HG02870 (cell line): ENCODE measurements at regions not wholly inside any gene's neighbourhood (a gene's known extent, or its start where the extent isn't known, plus 50 kb on each side); places are given as distances from the start of the nearest gene placed in this dataset.

ENCODE experiments used
- ATAC-seq: cut with Tn5 transposase; IDR thresholded peaks from one replicate; pipeline ENCODE4 v1.9.1; 2021; ENCODE audit warnings: mild to moderate bottlenecking, moderate library complexity; ENCODE audit not compliant: unreplicated experiment

GRCh38 chr5:81914696-81915095, 57.1 kb upstream of the ATG10 start:
- ATAC-seq, result no peak

- ATAC-seq, result no peak
Measured at GRCh38 chr5:81912933-81913332, 58.9 kb upstream of the ATG10 start.

- peak; percentile 51 for ATAC-seq
Measured at GRCh38 chr5:81909677-81910076, 62.1 kb upstream of the ATG10 start.

GRCh38 chr5:81908771-81909170, 63.1 kb upstream of the ATG10 start:
- no peak for ATAC-seq

GRCh38 chr5:81908044-81908443, 63.8 kb upstream of the ATG10 start:
- ATAC-seq, result no peak

- ATAC-seq, result no peak
Measured at GRCh38 chr5:81907012-81907635, 64.7 kb upstream of the ATG10 start.

GRCh38 chr5:81906086-81906485, 65.7 kb upstream of the ATG10 start:
- ATAC-seq, result no peak

GRCh38 chr5:81904861-81905260, 67.0 kb upstream of the ATG10 start:
- ATAC-seq, result no peak

GRCh38 chr5:81904166-81904565, 67.7 kb upstream of the ATG10 start:
- ATAC-seq, result no peak

GRCh38 chr5:81901586-81901985, 70.2 kb upstream of the ATG10 start:
- ATAC-seq, result no peak

GRCh38 chr5:81899123-81899522, 72.7 kb upstream of the ATG10 start:
- ATAC-seq, result no peak

- ATAC-seq, result no peak
Measured at GRCh38 chr5:81898403-81898802, 73.4 kb upstream of the ATG10 start.

GRCh38 chr5:81896764-81897163, 75.1 kb upstream of the ATG10 start:
- no peak for ATAC-seq

- no peak for ATAC-seq
Measured at GRCh38 chr5:81895307-81895706, 76.5 kb upstream of the ATG10 start.

- ATAC-seq, result no peak
Measured at GRCh38 chr5:81893961-81894360, 77.9 kb upstream of the ATG10 start.

GRCh38 chr5:81884871-81885270, 87.0 kb upstream of the ATG10 start:
- ATAC-seq, result no peak

- ATAC-seq, result no peak
Measured at GRCh38 chr5:81883371-81883770, 88.5 kb upstream of the ATG10 start.

GRCh38 chr5:81881595-81881994, 90.2 kb upstream of the ATG10 start:
- ATAC-seq, result no peak

GRCh38 chr5:81879936-81880335, 91.9 kb upstream of the ATG10 start:
- no peak for ATAC-seq

GRCh38 chr5:81878333-81878732, 93.5 kb upstream of the ATG10 start:
- ATAC-seq, result no peak

GRCh38 chr5:81866994-81867393, 104.8 kb upstream of the ATG10 start:
- no peak for ATAC-seq

GRCh38 chr5:81860778-81861177, 109.9 kb upstream of the SSBP2 start:
- ATAC-seq, result no peak

GRCh38 chr5:81859624-81860023, 108.7 kb upstream of the SSBP2 start:
- ATAC-seq, result no peak
